ENCODE measurements at regions not wholly inside any gene's neighbourhood (a gene's known extent, or its start where the extent isn't known, plus 50 kb on each side); places are given as distances from the start of the nearest gene placed in this dataset.

- Histone ChIP-seq H3K79me2 (ENCODE audit: insufficient read depth, low read length) (no peaks in the 10 kb centered on the region), H3K27me3 (ENCODE audit: insufficient read depth, low read length, poor library complexity, severe bottlenecking) (no peaks in the 10 kb centered on the region), H3K9me2 (replicated peaks; ENCODE audit: low read depth, low read length) (no peaks in the 10 kb centered on the region), H3F3A (ENCODE audit: low read depth) (no peaks in the 10 kb centered on the region), H3K9me3 (ENCODE audit: insufficient read depth, low read depth, low read length) (no peaks in the 10 kb centered on the region), H3K4me1 (ENCODE audit: insufficient read depth, low read length, poor library complexity, severe bottlenecking) (no peaks in the 10 kb centered on the region), H4K20me1 (ENCODE audit: insufficient read depth, low read length, poor library complexity, severe bottlenecking) (no peaks in the 10 kb centered on the region), H3K4me3 (ENCODE audit: low read length, poor library complexity, severe bottlenecking) (no peak overlapping the region), H2AFZ (ENCODE audit: low read length) (no peak overlapping the region), H3K36me3 (ENCODE audit: insufficient read depth, low read length) (no peaks in the 10 kb centered on the region), H3K9ac (ENCODE audit: low read depth, low read length, poor library complexity, severe bottlenecking) (no peak overlapping the region), H3K4me2 (ENCODE audit: low read depth, low read length, poor library complexity, severe bottlenecking) (no peak overlapping the region)
- TF ChIP-seq EZH2phosphoT487 (IDR thresholded peaks at IDR 0.05; ENCODE audit: borderline replicate concordance) (no peak), CTCF (conservative IDR thresholded peaks at IDR 0.05; ENCODE audit: low read length) (no peak)
Measured at GRCh38 chr4:31617667-31618066, 897.5 kb downstream of the PCDH7 start.

DNA sequence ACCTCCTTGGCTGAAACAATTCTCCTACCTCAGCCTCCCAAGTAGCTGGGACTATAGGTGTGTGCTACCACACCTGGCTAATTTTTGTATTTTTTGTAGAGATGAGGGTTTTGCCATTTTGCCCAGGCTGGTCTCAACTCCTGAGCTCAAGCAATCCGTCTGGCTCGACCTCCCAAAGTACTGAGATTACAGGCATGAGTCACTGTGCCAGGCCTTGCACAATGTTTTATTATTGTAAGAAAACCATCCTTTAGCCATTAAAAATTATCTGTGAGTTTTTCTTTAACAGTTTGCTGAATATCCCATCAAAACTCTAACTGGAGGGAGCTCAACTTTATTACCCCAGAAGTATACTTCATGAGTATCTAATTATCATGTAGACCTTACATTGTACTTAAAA is 900.3 kb downstream of the PCDH7 start:
- no peak overlapping the region for H3K4me3 ChIP-seq (ENCODE audit: low read length, poor library complexity, severe bottlenecking)
- H3K9me3 ChIP-seq (ENCODE audit: insufficient read depth, low read depth, low read length), result no peaks in the 10 kb centered on the region
- H3K36me3 ChIP-seq (ENCODE audit: insufficient read depth, low read length), result no peaks in the 10 kb centered on the region
- no peaks in the 10 kb centered on the region for H3K9me2 ChIP-seq (replicated peaks; ENCODE audit: low read depth, low read length)
- no peaks in the 10 kb centered on the region for H3K27me3 ChIP-seq (ENCODE audit: insufficient read depth, low read length, poor library complexity, severe bottlenecking)
- no peak overlapping the region for H2AFZ ChIP-seq (ENCODE audit: low read length)
- no peaks in the 10 kb centered on the region for H3K79me2 ChIP-seq (ENCODE audit: insufficient read depth, low read length)
- TF ChIP-seq EZH2phosphoT487 (IDR thresholded peaks at IDR 0.05; ENCODE audit: borderline replicate concordance) (no peak), CTCF (conservative IDR thresholded peaks at IDR 0.05; ENCODE audit: low read length) (no peak)
- H3F3A ChIP-seq (ENCODE audit: low read depth), result no peaks in the 10 kb centered on the region
- H4K20me1 ChIP-seq (ENCODE audit: insufficient read depth, low read length, poor library complexity, severe bottlenecking), result no peaks in the 10 kb centered on the region
- H3K4me1 ChIP-seq (ENCODE audit: insufficient read depth, low read length, poor library complexity, severe bottlenecking), result no peaks in the 10 kb centered on the region
- no peak overlapping the region for H3K4me2 ChIP-seq (ENCODE audit: low read depth, low read length, poor library complexity, severe bottlenecking)
- H3K9ac ChIP-seq (ENCODE audit: low read depth, low read length, poor library complexity, severe bottlenecking), result no peak overlapping the region

- Histone ChIP-seq H3K27me3 (ENCODE audit: insufficient read depth, low read length, poor library complexity, severe bottlenecking) (no peaks in the 10 kb centered on the region), H2AFZ (ENCODE audit: low read length) (no peak overlapping the region), H4K20me1 (ENCODE audit: insufficient read depth, low read length, poor library complexity, severe bottlenecking) (no peaks in the 10 kb centered on the region), H3K79me2 (ENCODE audit: insufficient read depth, low read length) (no peaks in the 10 kb centered on the region), H3K4me1 (ENCODE audit: insufficient read depth, low read length, poor library complexity, severe bottlenecking) (no peaks in the 10 kb centered on the region), H3K9me2 (replicated peaks; ENCODE audit: low read depth, low read length) (no peaks in the 10 kb centered on the region), H3K9me3 (ENCODE audit: insufficient read depth, low read depth, low read length) (no peaks in the 10 kb centered on the region), H3K4me3 (ENCODE audit: low read length, poor library complexity, severe bottlenecking) (no peak overlapping the region), H3K9ac (ENCODE audit: low read depth, low read length, poor library complexity, severe bottlenecking) (no peak overlapping the region), H3F3A (ENCODE audit: low read depth) (no peaks in the 10 kb centered on the region), H3K36me3 (ENCODE audit: insufficient read depth, low read length) (no peaks in the 10 kb centered on the region), H3K4me2 (ENCODE audit: low read depth, low read length, poor library complexity, severe bottlenecking) (no peak overlapping the region)
- TF ChIP-seq EZH2phosphoT487 (IDR thresholded peaks at IDR 0.05; ENCODE audit: borderline replicate concordance) (no peak), CTCF (conservative IDR thresholded peaks at IDR 0.05; ENCODE audit: low read length) (no peak)
Measured at GRCh38 chr4:31645236-31645635, 925.1 kb downstream of the PCDH7 start.

Measured in Loucy (cell line).